A673 (cell line): ENCODE measurements at regions not wholly inside any gene's neighbourhood (a gene's known extent, or its start where the extent isn't known, plus 50 kb on each side); places are given as distances from the start of the nearest gene placed in this dataset.

Source experiments
- BruUV-seq: library from RNA; stranded (reverse); fragments of 400-500 nt; replicated peaks from 2 replicates; lab custom pipeline; 2021; lab: Mats Ljungman, UMichigan
- CTCF ChIA-PET: fragments of 300-600 bp; sonication (Branson Sonifier 250); formaldehyde crosslinking; loops from one replicate; lab custom pipeline; 2022; ENCODE audit warnings: antibody characterized with exemption; lab: Charles Lee
- POLR2A ChIA-PET: fragments of 300-600 bp; sonication (Branson Sonifier 250); formaldehyde crosslinking; loops from one replicate; lab custom pipeline; 2022; ENCODE audit warnings: antibody characterized with exemption; ENCODE audit not compliant: low non-redundant PET; lab: Charles Lee
- DNase-seq: peaks from one replicate; pipeline ENCODE4 v3.0.0-alpha.2; 2015; ENCODE audit warnings: low spot score
- H3K27ac ChIP-seq: fragments of 200-600 bp; sonication (generic); 2 replicates; pipeline ENCODE4 v1.5.1; 2016; ENCODE audit warnings: mixed run types, low read depth, mild to moderate bottlenecking, mixed read lengths, antibody characterized with exemption, low read length; ENCODE audit not compliant: poor library complexity, severe bottlenecking
- H3K27me3 ChIP-seq: fragments of 200-600 bp; sonication (generic); replicated peaks from 2 replicates; pipeline ENCODE4 v1.6.1; 2017; ENCODE audit warnings: mixed run types, low read depth, mild to moderate bottlenecking, mixed read lengths, antibody characterized with exemption, low read length; ENCODE audit not compliant: insufficient read depth, poor library complexity
- H3K36me3 ChIP-seq: fragments of 200-600 bp; sonication (generic); 2 replicates; pipeline ENCODE4 v1.6.1; 2016; ENCODE audit warnings: mixed run types, mild to moderate bottlenecking, mixed read lengths, antibody characterized with exemption, low read length; ENCODE audit not compliant: insufficient read depth, poor library complexity, severe bottlenecking
- H3K4me1 ChIP-seq: fragments of 200-600 bp; sonication (generic); 2 replicates; pipeline ENCODE4 v1.6.1; 2017; ENCODE audit warnings: mixed run types, mild to moderate bottlenecking, mixed read lengths, antibody characterized with exemption, low read length; ENCODE audit not compliant: insufficient read depth, poor library complexity, severe bottlenecking
- H3K4me3 ChIP-seq: fragments of 200-600 bp; sonication (generic); 2 replicates; pipeline ENCODE4 v1.5.1; 2016; ENCODE audit warnings: low read depth, mixed run types, mild to moderate bottlenecking, mixed read lengths, low read length; ENCODE audit not compliant: poor library complexity, severe bottlenecking
- H3K9me3 ChIP-seq: fragments of 200-600 bp; sonication (generic); 2 replicates; pipeline ENCODE4 v1.6.1; 2016; ENCODE audit warnings: mixed run types, low read depth, mild to moderate bottlenecking, mixed read lengths, antibody characterized with exemption, low read length; ENCODE audit not compliant: poor library complexity, severe bottlenecking
- EZH2 ChIP-seq: fragments of 200-600 bp; sonication (generic); IDR thresholded peaks from 2 replicates; pipeline ENCODE4 v1.6.1; 2017; ENCODE audit warnings: borderline replicate concordance, low read depth, mild to moderate bottlenecking, mixed read lengths, antibody characterized with exemption, low read length; ENCODE audit not compliant: poor library complexity, severe bottlenecking
- intact Hi-C: fragments of 100-400 bp; cut with micrococcal nuclease; formaldehyde crosslinking; loops from one replicate; pipeline ENCODE4 v1.10.0; 2022; ENCODE audit not compliant: unreplicated experiment
- TF ChIP-seq, protein P1 (sequence below): fragments of 300-800, 200-600 bp; sonication (generic); conservative IDR thresholded peaks from 2 replicates; pipeline ENCODE4 v1.5.1; 2017; ENCODE audit warnings: low read depth, mild to moderate bottlenecking, antibody characterized with exemption, low read length, moderate library complexity, mixed read lengths

DNA sequence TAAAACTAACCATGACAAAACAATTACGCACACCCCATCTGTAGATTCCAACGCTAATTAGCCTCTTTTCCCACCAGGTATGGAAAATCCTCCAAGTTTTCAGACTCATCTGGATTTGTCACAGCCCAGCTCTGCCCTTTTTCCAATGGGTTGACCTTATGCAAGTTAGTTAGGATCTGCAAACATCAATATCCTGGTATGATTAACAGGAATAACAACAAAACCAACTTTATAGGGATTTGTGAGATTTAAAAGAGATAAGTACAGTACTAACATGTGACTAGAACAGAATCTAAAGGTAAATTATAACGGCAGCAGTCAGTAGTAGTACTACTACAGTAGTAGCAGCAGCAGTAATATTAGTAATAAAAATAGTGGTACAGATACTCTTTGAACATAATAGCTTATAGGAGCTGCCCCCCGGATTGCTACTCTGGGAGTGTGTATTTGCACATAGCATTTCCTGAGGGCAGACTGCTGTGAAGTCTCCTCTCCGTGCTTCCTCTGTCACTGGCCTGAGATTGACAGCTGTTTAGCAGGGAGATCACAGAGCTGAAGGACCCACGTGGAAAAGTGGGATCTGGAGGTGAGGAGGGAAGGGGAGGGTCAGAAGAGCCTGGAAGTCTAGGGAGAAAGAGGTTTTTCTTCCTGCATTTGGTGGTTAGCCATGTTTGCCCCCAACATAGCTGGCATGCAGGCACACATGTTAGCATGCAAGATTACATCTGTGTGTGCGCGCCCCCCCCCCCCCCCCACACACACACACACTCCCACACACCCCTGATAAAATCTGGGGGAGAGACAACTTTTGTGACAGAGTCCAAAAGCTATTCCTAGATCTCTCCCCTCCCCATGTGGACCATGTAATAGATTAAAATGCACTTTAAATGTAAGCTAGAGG is 73.3 kb upstream of the FAM171A1 start:
- Histone ChIP-seq H3K27ac (no peak overlapping the region), H3K4me1 (no peaks in the 10 kb centered on the region), H3K4me3 (no peak overlapping the region), H3K27me3 (no peaks in the 10 kb centered on the region), H3K36me3 (no peaks in the 10 kb centered on the region), H3K9me3 (no peaks in the 10 kb centered on the region)
- no peak for DNase-seq
- no TSS peak for BruUV-seq
- no peak for TF ChIP-seq EZH2
- TF ChIP-seq, protein P1, sequence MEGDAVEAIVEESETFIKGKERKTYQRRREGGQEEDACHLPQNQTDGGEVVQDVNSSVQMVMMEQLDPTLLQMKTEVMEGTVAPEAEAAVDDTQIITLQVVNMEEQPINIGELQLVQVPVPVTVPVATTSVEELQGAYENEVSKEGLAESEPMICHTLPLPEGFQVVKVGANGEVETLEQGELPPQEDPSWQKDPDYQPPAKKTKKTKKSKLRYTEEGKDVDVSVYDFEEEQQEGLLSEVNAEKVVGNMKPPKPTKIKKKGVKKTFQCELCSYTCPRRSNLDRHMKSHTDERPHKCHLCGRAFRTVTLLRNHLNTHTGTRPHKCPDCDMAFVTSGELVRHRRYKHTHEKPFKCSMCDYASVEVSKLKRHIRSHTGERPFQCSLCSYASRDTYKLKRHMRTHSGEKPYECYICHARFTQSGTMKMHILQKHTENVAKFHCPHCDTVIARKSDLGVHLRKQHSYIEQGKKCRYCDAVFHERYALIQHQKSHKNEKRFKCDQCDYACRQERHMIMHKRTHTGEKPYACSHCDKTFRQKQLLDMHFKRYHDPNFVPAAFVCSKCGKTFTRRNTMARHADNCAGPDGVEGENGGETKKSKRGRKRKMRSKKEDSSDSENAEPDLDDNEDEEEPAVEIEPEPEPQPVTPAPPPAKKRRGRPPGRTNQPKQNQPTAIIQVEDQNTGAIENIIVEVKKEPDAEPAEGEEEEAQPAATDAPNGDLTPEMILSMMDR, result no peak
- intact Hi-C loops, result no loop called here
- ChIA-PET CTCF (no interaction called here), POLR2A (no interaction called here)

DNA sequence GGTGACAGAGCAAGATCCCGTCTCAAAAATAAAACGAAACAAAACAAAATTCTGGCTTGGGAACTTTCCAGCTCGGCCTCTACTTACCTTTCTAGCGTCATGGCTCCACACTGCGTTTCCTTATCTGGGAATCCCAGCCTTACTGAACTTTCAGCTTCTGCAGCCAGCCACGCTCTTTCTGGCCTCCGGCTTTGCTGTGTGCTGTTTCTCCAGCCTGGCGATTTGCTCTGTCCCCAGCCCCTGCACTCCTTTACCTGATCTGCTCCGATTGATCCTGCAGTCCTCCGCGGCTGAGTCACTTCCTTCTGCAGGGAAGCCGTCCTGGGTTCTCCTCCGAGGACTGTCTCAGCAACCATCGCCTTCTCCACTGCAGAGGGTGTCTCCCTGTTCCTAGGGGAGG is 71.0 kb upstream of the FAM171A1 start:
- CTCF ChIA-PET, result interaction anchor here (0.5 kb wide), 1 partner anchor 113 kb away, joined by 6 read pairs; no protein-coding TSS in a partner anchor
- intact Hi-C loops, result no loop called here
- Histone ChIP-seq H3K4me1 (no peaks in the 10 kb centered on the region), H3K36me3 (no peaks in the 10 kb centered on the region), H3K27ac (no peak overlapping the region), H3K4me3 (no peak overlapping the region), H3K9me3 (no peaks in the 10 kb centered on the region), H3K27me3 (peaks cover 5% of the 10 kb centered on the region)
- no peak for TF ChIP-seq EZH2
- TF ChIP-seq, protein P1, result no peak
- no TSS peak for BruUV-seq
- POLR2A ChIA-PET, result interaction anchor here (0.6 kb wide), 1 partner anchor 1832 kb away, joined by 3 read pairs; no protein-coding TSS in a partner anchor
- no peak for DNase-seq

DNA sequence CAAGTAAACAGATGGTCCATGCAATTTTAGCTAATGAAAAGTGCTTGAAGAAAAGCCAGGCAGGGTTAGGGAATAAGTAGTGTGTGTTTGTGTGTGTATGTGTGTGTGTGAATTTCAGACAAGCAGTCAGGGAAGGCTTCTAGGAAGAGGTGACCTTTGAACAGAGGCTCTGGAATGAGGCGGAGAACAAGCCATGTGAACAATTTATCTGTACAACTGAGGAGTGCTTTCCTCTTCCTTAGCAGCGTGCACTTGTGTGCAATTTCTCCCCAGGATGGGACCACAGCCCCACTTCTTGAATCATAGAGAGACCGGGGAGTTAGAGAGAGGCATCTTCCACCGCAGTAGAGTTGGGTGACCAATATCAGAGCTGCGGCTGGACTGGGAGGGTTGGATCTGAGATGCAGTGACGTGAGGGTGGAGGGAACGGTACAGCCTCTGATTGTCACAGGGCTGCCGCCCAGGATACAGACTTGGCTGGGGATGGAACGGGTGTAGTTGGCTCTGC is 69.2 kb upstream of the FAM171A1 start:
- no TSS peak for BruUV-seq
- intact Hi-C loops, result no loop called here
- ChIA-PET POLR2A (no interaction called here), CTCF (no interaction called here)
- TF ChIP-seq, protein P1, result no peak
- no peak for TF ChIP-seq EZH2
- Histone ChIP-seq H3K4me1 (no peaks in the 10 kb centered on the region), H3K27me3 (peaks cover 7% of the 10 kb centered on the region), H3K27ac (no peak overlapping the region), H3K36me3 (no peaks in the 10 kb centered on the region), H3K9me3 (no peaks in the 10 kb centered on the region), H3K4me3 (no peak overlapping the region)
- DNase-seq, result no peak
